ENCODE measurements at regions not wholly inside any gene's neighbourhood (a gene's known extent, or its start where the extent isn't known, plus 50 kb on each side); places are given as distances from the start of the nearest gene placed in this dataset.
"Not testable (repeated sequence)": the region's sequence is repeated elsewhere in the genome, so short reads cannot be mapped to it uniquely, and the experiment has no call there.

- H3K27ac Mint-ChIP-seq = no peak overlapping the region
- no peaks in the 10 kb centered on the region for H3K4me1 ChIP-seq (ENCODE audit: insufficient read depth, low read length)
- H3K4me1 Mint-ChIP-seq = no peaks in the 10 kb centered on the region
- H3K9me3 ChIP-seq (ENCODE audit: control insufficient read depth in 1 of 2, low read length in 2 of 2) = no peaks in the 10 kb centered on the region
- H3K36me3 Mint-ChIP-seq = no peaks in the 10 kb centered on the region
- ChIA-PET CTCF (ENCODE audit: partially characterized antibody) (interaction anchor here (1.0 kb wide), 1 partner anchor 9 kb away, joined by 3 read pairs; no protein-coding TSS in a partner anchor), POLR2A (ENCODE audit: partially characterized antibody) (no interaction called here)
- H3K27me3 ChIP-seq (ENCODE audit: insufficient read depth, low read length) = no peaks in the 10 kb centered on the region
- H3K27ac ChIP-seq (ENCODE audit: low read depth, low read length) = no peak overlapping the region
- no peak overlapping the region for H3K4me3 Mint-ChIP-seq
- intact Hi-C loops (cut with micrococcal nuclease) = no loop called here
- H3K9me3 Mint-ChIP-seq = peaks cover 2 to 19% (median 11%) of the 10 kb centered on the region in 8 donors
- DNase-seq = no peak
- H3K36me3 ChIP-seq (ENCODE audit: insufficient read depth, low read length) = no peaks in the 10 kb centered on the region
- H3K4me3 ChIP-seq (ENCODE audit: low read length in 2 of 2) = no peak overlapping the region
- no peaks in the 10 kb centered on the region for H3K27me3 Mint-ChIP-seq
Observed at GRCh38 chr7:81871606-81872265, 101.9 kb upstream of the HGF start.

GRCh38 chr7:81870608-81871007 lies 100.8 kb upstream of the HGF start:
- Mint-ChIP-seq H3K36me3 (no peaks in the 10 kb centered on the region), H3K27ac (no peak overlapping the region), H3K4me1 (no peaks in the 10 kb centered on the region), H3K27me3 (no peaks in the 10 kb centered on the region), H3K9me3 (peaks cover 3 to 23% (median 12%) of the 10 kb centered on the region in 8 donors), H3K4me3 (no peak overlapping the region)
- Histone ChIP-seq H3K4me3 (ENCODE audit: low read length in 2 of 2) (no peak overlapping the region), H3K27me3 (ENCODE audit: insufficient read depth, low read length) (no peaks in the 10 kb centered on the region), H3K4me1 (ENCODE audit: insufficient read depth, low read length) (no peaks in the 10 kb centered on the region), H3K9me3 (ENCODE audit: control insufficient read depth in 1 of 2, low read length in 2 of 2) (no peaks in the 10 kb centered on the region), H3K36me3 (ENCODE audit: insufficient read depth, low read length) (no peaks in the 10 kb centered on the region), H3K27ac (ENCODE audit: low read depth, low read length) (no peak overlapping the region)
- POLR2A ChIA-PET (ENCODE audit: partially characterized antibody) = no interaction called here
- CTCF ChIA-PET (ENCODE audit: partially characterized antibody) = no interaction called here
- DNase-seq = no peak
- intact Hi-C loops (cut with micrococcal nuclease) = no loop called here

- Mint-ChIP-seq H3K36me3 (no peaks in the 10 kb centered on the region), H3K4me1 (no peaks in the 10 kb centered on the region), H3K27ac (no peak overlapping the region), H3K27me3 (no peaks in the 10 kb centered on the region), H3K9me3 (peaks cover 0 to 23% (median 11%) of the 10 kb centered on the region in 8 donors), H3K4me3 (no peak overlapping the region)
- POLR2A ChIA-PET (ENCODE audit: partially characterized antibody) = no interaction called here
- DNase-seq = no peak
- Histone ChIP-seq H3K27ac (ENCODE audit: low read depth, low read length) (no peak overlapping the region), H3K36me3 (ENCODE audit: insufficient read depth, low read length) (no peaks in the 10 kb centered on the region), H3K4me3 (ENCODE audit: low read length in 2 of 2) (no peak overlapping the region), H3K27me3 (ENCODE audit: insufficient read depth, low read length) (no peaks in the 10 kb centered on the region), H3K4me1 (ENCODE audit: insufficient read depth, low read length) (no peaks in the 10 kb centered on the region), H3K9me3 (ENCODE audit: control insufficient read depth in 1 of 2, low read length in 2 of 2) (no peaks in the 10 kb centered on the region)
- CTCF ChIA-PET (ENCODE audit: partially characterized antibody) = no interaction called here
- intact Hi-C loops (cut with micrococcal nuclease) = no loop called here
Observed at GRCh38 chr7:81869670-81870069, 99.8 kb upstream of the HGF start.

GRCh38 chr7:81865754-81866153 lies 95.9 kb upstream of the HGF start:
- intact Hi-C loops (cut with micrococcal nuclease) = no loop called here
- H3K36me3 Mint-ChIP-seq = no peaks in the 10 kb centered on the region
- H3K4me1 Mint-ChIP-seq = no peaks in the 10 kb centered on the region
- POLR2A ChIA-PET (ENCODE audit: partially characterized antibody) = no interaction called here
- Histone ChIP-seq H3K4me1 (ENCODE audit: insufficient read depth, low read length) (no peaks in the 10 kb centered on the region), H3K27ac (ENCODE audit: low read depth, low read length) (no peak overlapping the region), H3K9me3 (ENCODE audit: control insufficient read depth in 1 of 2, low read length in 2 of 2) (no peaks in the 10 kb centered on the region), H3K27me3 (ENCODE audit: insufficient read depth, low read length) (no peaks in the 10 kb centered on the region), H3K36me3 (ENCODE audit: insufficient read depth, low read length) (no peaks in the 10 kb centered on the region), H3K4me3 (ENCODE audit: low read length in 2 of 2) (no peak overlapping the region)
- H3K9me3 Mint-ChIP-seq = peaks cover 6 to 15% (median 9%) of the 10 kb centered on the region in 8 donors
- H3K27ac Mint-ChIP-seq = no peak overlapping the region
- CTCF ChIA-PET (ENCODE audit: partially characterized antibody) = no interaction called here
- H3K4me3 Mint-ChIP-seq = no peak overlapping the region
- no peak for DNase-seq
- no peaks in the 10 kb centered on the region for H3K27me3 Mint-ChIP-seq

DNA sequence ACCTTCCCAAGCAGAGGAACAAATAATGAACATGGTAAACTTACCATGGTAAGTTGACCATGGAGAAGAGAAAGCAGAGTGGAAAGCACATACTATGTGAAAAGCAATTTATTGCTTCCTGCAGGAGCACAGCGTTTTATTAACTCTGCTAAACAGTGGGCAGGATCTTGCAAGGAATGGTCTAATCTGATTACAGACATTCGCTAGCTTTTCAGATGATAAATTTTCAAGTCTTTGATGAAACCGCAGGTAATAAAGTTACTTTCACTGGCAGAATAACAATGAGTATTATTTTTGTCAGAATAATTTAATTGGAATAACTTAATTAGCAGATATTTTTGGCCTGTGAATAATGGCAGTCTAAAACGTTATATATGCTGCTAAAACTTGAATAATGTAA lies 89.6 kb upstream of the HGF start:
- Mint-ChIP-seq H3K36me3 (no peaks in the 10 kb centered on the region), H3K27me3 (no peaks in the 10 kb centered on the region), H3K9me3 (peaks cover 0 to 16% (median 6%) of the 10 kb centered on the region in 8 donors), H3K4me1 (no peaks in the 10 kb centered on the region), H3K4me3 (no peak overlapping the region), H3K27ac (no peak overlapping the region)
- DNase-seq = no peak
- no peak overlapping the region for H3K27ac ChIP-seq (ENCODE audit: low read depth, low read length)
- no peaks in the 10 kb centered on the region for H3K27me3 ChIP-seq (ENCODE audit: insufficient read depth, low read length)
- H3K9me3 ChIP-seq (ENCODE audit: control insufficient read depth in 1 of 2, low read length in 2 of 2) = no peaks in the 10 kb centered on the region
- no peaks in the 10 kb centered on the region for H3K4me1 ChIP-seq (ENCODE audit: insufficient read depth, low read length)
- no peak overlapping the region for H3K4me3 ChIP-seq (ENCODE audit: low read length in 2 of 2)
- ChIA-PET POLR2A (ENCODE audit: partially characterized antibody) (no interaction called here), CTCF (ENCODE audit: partially characterized antibody) (no interaction called here)
- intact Hi-C loops (cut with micrococcal nuclease) = no loop called here
- H3K36me3 ChIP-seq (ENCODE audit: insufficient read depth, low read length) = no peaks in the 10 kb centered on the region

- H3K36me3 Mint-ChIP-seq; intact Hi-C loops (cut with micrococcal nuclease); H3K36me3 ChIP-seq (ENCODE audit: insufficient read depth, low read length); DNase-seq; H3K4me1 ChIP-seq (ENCODE audit: insufficient read depth, low read length); H3K4me3 ChIP-seq (ENCODE audit: low read length in 2 of 2); H3K27me3 Mint-ChIP-seq; H3K4me1 Mint-ChIP-seq; H3K9me3 ChIP-seq (ENCODE audit: control insufficient read depth in 1 of 2, low read length in 2 of 2); H3K4me3 Mint-ChIP-seq; H3K27me3 ChIP-seq (ENCODE audit: insufficient read depth, low read length); H3K27ac ChIP-seq (ENCODE audit: low read depth, low read length); POLR2A ChIA-PET (ENCODE audit: partially characterized antibody); H3K27ac Mint-ChIP-seq; CTCF ChIA-PET (ENCODE audit: partially characterized antibody): not testable (repeated sequence)
- H3K9me3 Mint-ChIP-seq = peaks cover 0 to 16% (median 6%) of the 10 kb centered on the region in 8 donors
Observed at GRCh38 chr7:81858820-81859219, 89.0 kb upstream of the HGF start.

- Mint-ChIP-seq H3K9me3 (peaks cover 2 to 22% (median 6%) of the 10 kb centered on the region in 8 donors), H3K4me1 (no peaks in the 10 kb centered on the region), H3K4me3 (no peak overlapping the region), H3K36me3 (no peaks in the 10 kb centered on the region), H3K27ac (no peak overlapping the region), H3K27me3 (no peaks in the 10 kb centered on the region)
- Histone ChIP-seq H3K27me3 (ENCODE audit: insufficient read depth, low read length) (no peaks in the 10 kb centered on the region), H3K4me1 (ENCODE audit: insufficient read depth, low read length) (no peaks in the 10 kb centered on the region), H3K36me3 (ENCODE audit: insufficient read depth, low read length) (no peaks in the 10 kb centered on the region), H3K9me3 (ENCODE audit: control insufficient read depth in 1 of 2, low read length in 2 of 2) (no peaks in the 10 kb centered on the region), H3K27ac (ENCODE audit: low read depth, low read length) (no peak overlapping the region), H3K4me3 (ENCODE audit: low read length in 2 of 2) (no peak overlapping the region)
- no peak for DNase-seq
- CTCF ChIA-PET (ENCODE audit: partially characterized antibody) = no interaction called here
- POLR2A ChIA-PET (ENCODE audit: partially characterized antibody) = no interaction called here
- intact Hi-C loops (cut with micrococcal nuclease) = no loop called here
Observed at GRCh38 chr7:81857385-81857784, 87.5 kb upstream of the HGF start.

GRCh38 chr7:81854518-81854917 lies 84.7 kb upstream of the HGF start:
- Mint-ChIP-seq H3K36me3 (no peaks in the 10 kb centered on the region), H3K9me3 (peaks cover 2 to 19% (median 4%) of the 10 kb centered on the region in 8 donors), H3K27ac (no peak overlapping the region), H3K4me1 (no peaks in the 10 kb centered on the region), H3K27me3 (no peaks in the 10 kb centered on the region), H3K4me3 (no peak overlapping the region)
- no peak overlapping the region for H3K27ac ChIP-seq (ENCODE audit: low read depth, low read length)
- no peak overlapping the region for H3K4me3 ChIP-seq (ENCODE audit: low read length in 2 of 2)
- H3K9me3 ChIP-seq (ENCODE audit: control insufficient read depth in 1 of 2, low read length in 2 of 2) = no peaks in the 10 kb centered on the region
- ChIA-PET POLR2A (ENCODE audit: partially characterized antibody) (no interaction called here), CTCF (ENCODE audit: partially characterized antibody) (no interaction called here)
- no peak for DNase-seq
- H3K27me3 ChIP-seq (ENCODE audit: insufficient read depth, low read length) = no peaks in the 10 kb centered on the region
- intact Hi-C loops (cut with micrococcal nuclease) = no loop called here
- H3K36me3 ChIP-seq (ENCODE audit: insufficient read depth, low read length) = no peaks in the 10 kb centered on the region
- H3K4me1 ChIP-seq (ENCODE audit: insufficient read depth, low read length) = no peaks in the 10 kb centered on the region
